Lower leg skin (tissue), 4 donors: ENCODE measurements at regions not wholly inside any gene's neighbourhood (a gene's known extent, or its start where the extent isn't known, plus 50 kb on each side); places are given as distances from the start of the nearest gene placed in this dataset.
A peak's percentile ranks its signal among the peaks of the same experiment; 100 is the strongest.

Source experiments
- DNase-seq, 2 donors: peaks; one replicate each; pipeline ENCODE4 v3.0.0-alpha.2; 2019; ENCODE audit warnings: low spot score in 2 of 2
- H3K4me3 ChIP-seq: fragments of 200-600 bp; sonication (generic); 2 replicates; pipeline ENCODE4 v1.5.1; 2017; ENCODE audit warnings: mild to moderate bottlenecking, low read depth; ENCODE audit not compliant: poor library complexity, severe bottlenecking
- POLR2A ChIP-seq, 2 donors: fragments of 450-650 bp; IDR thresholded peaks; one replicate each; pipeline ENCODE4 v1.6.1; 2016 to 2017; ENCODE audit warnings: antibody characterized with exemption in 2 of 2, mild to moderate bottlenecking in 1 of 2, moderate library complexity in 1 of 2
- WGBS, 2 donors: methylation state at CpG; one replicate each; pipeline ENCODE4 v1.1.5; 2018; 5-methylcytosine and 5-hydroxymethylcytosine counted together
- intact Hi-C: fragments of 100-400 bp; cut with DNase I; formaldehyde crosslinking; loops from one replicate; pipeline ENCODE4 v1.15.0; 2023; ENCODE audit warnings: low total_unique reads
- TF ChIP-seq, protein P1 (sequence below), 3 donors: fragments of 450-650 bp; IDR thresholded peaks; one replicate each; pipeline ENCODE4 v1.5.1; 2016; ENCODE audit warnings: antibody characterized with exemption in 3 of 3, mild to moderate bottlenecking in 3 of 3, moderate library complexity in 2 of 3

DNA sequence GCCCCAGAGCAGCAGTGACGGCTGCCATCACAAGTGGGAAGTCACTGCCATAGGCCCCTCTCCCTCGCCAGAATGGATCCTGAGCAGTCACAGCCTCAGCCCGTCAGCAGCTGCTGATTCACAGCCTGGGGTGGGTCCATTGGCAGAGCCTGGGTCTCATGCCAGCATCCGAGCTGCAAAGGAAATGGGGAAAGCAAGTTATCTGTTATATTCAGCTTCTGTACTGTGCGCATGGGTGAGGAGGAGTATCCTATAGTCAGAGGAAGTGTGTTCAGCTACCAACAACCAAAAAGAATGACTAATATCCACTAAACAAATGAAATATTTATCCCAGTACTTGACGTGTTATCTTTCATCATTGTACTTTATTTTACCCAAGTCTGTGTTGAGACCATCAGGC is 119.7 kb downstream of the RCN1 start:
- 31 to 45% methylated on average over 6 of the region's 6 CpGs for WGBS, 2 donors
- DNase-seq = peak in 1 of 2 donors; percentile 65
- H3K4me3 ChIP-seq = no peak overlapping the region
- intact Hi-C loops = no loop called here
- no peak for TF ChIP-seq POLR2A (IDR thresholded peaks at IDR 0.05)
- TF ChIP-seq, protein P1, sequence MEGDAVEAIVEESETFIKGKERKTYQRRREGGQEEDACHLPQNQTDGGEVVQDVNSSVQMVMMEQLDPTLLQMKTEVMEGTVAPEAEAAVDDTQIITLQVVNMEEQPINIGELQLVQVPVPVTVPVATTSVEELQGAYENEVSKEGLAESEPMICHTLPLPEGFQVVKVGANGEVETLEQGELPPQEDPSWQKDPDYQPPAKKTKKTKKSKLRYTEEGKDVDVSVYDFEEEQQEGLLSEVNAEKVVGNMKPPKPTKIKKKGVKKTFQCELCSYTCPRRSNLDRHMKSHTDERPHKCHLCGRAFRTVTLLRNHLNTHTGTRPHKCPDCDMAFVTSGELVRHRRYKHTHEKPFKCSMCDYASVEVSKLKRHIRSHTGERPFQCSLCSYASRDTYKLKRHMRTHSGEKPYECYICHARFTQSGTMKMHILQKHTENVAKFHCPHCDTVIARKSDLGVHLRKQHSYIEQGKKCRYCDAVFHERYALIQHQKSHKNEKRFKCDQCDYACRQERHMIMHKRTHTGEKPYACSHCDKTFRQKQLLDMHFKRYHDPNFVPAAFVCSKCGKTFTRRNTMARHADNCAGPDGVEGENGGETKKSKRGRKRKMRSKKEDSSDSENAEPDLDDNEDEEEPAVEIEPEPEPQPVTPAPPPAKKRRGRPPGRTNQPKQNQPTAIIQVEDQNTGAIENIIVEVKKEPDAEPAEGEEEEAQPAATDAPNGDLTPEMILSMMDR (IDR thresholded peaks at IDR 0.05) = no peak

DNA sequence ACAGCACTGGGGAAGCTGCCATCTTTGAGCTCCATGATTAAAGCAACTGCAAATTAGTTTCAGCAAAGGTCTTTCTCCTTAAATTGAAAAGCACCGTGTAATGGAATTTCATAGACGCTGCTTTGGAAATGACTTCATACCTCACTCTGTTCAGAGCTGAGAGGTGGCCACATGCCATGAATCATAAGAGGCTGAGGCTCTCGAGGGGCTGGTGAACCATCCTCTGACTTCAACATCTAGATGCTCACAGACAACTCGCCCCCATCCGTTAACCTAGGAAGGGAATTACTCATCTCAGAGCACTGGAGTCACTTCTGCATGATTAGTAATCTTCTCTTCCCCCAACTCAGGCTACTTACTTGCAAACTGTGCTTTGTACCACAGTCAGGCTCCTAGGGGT is 122.3 kb downstream of the RCN1 start:
- WGBS, 2 donors = 44 to 61% methylated on average over 5 of the region's 5 CpGs
- intact Hi-C loops = no loop called here

DNA sequence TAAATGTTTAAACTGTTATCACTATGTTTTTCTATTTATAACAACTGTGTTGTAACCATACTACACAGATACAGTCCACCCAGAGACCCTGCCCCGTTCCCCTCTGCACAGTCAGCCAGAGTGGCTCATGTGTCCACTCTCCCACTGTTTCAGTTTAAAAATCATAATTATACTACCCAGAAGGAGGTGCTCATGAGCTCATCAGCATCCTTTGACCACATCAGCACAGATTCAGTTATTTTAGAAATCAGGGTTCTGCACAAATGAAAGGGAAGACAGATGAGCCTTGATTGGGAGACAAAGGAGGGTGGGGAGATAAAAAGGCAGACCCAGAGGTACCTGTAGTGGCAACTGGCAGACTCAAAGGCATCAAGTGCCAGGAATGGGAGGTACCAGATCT is 124.3 kb downstream of the RCN1 start:
- 80 to 94% methylated on average over 1 of the region's 1 CpG for WGBS, 2 donors
- intact Hi-C loops = no loop called here
- no peak overlapping the region for H3K4me3 ChIP-seq
- DNase-seq = no peak
- no peak for TF ChIP-seq POLR2A (IDR thresholded peaks at IDR 0.05)
- TF ChIP-seq, protein P1 (IDR thresholded peaks at IDR 0.05) = no peak

More for the DNA sequence above, 122.3 kb downstream of the RCN1 start:
- no peak overlapping the region for H3K4me3 ChIP-seq
- TF ChIP-seq, protein P1 (IDR thresholded peaks at IDR 0.05) = no peak
- no peak for TF ChIP-seq POLR2A (IDR thresholded peaks at IDR 0.05)
- DNase-seq = no peak

DNA sequence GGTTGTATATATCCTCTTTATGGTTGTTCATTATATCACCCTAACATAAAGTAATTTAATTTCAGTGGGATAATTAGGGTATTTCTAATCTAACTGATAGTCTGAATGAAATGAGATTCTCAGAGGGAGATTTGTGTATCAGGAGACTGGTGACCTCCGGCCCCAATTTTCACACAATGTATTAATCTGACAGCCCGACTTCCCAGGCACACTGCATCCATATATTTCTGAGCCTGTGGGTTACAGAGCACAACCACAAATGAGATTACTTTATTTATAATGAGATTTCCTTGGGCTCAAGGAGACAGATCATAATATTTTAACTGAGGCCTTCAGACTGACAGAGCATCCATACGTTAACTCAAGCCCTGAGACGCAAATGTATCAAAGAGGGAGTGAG is 125.9 kb downstream of the RCN1 start:
- WGBS, 2 donors = 88 to 89% methylated on average over 4 of the region's 4 CpGs
- intact Hi-C loops = no loop called here

DNA sequence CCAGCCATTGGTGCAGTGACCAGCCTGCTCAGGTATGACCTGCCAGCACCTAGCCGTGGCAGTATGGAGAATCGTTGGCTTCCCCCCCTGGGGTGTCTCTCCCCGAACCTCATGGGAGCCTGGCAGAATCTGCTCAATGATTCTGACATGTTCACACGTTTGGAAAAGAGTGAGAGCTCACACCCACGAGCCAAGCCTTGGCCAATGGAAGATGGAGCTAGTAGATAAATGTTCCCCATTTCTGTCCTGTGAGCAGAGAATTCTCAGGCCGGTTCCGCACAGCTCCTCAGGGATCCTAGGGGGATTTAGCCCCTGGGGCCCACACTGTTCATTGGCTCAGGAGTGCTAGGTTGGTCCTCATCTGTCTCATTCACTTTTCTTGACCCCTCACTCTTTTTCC is 128.4 kb downstream of the RCN1 start:
- no peak for TF ChIP-seq POLR2A (IDR thresholded peaks at IDR 0.05)
- TF ChIP-seq, protein P1 (IDR thresholded peaks at IDR 0.05) = no peak
- H3K4me3 ChIP-seq = no peak overlapping the region
- peak in 1 of 2 donors; percentile 78 for DNase-seq
- intact Hi-C loops = no loop called here
- WGBS, 2 donors = 70 to 73% methylated on average over 7 of the region's 7 CpGs

More for the DNA sequence above, 125.9 kb downstream of the RCN1 start:
- no peak overlapping the region for H3K4me3 ChIP-seq
- DNase-seq = no peak
- no peak for TF ChIP-seq POLR2A (IDR thresholded peaks at IDR 0.05)
- TF ChIP-seq, protein P1 (IDR thresholded peaks at IDR 0.05) = no peak

DNA sequence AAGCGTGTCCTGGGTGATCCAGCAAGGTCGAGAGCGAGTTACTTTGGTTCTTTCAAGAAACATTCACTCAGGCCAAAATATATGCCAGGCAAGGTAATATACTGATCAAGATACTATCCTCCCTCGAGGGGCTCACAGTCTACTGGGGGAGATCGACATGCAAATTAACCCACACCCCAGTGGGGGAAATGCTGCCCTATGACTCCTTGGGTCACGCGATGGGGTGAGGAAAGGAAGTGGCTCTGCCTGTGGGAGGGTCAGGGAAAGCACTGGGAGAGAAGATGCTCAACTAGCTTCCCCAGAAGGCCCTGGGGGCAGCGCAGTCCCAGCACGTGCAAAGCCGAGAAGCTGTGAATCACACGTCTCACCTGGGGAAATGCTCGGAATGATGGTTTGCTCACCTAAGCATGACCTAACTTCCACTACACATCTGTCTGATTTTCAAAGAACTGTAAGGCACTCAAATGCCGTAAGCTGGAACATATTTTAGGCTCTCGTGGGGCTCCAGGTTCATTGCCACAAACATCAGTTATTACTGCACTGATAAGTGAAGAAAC is 130.7 kb downstream of the RCN1 start:
- 77 to 79% methylated on average over 14 of the region's 14 CpGs for WGBS, 2 donors
- intact Hi-C loops = no loop called here
- TF ChIP-seq POLR2A (IDR thresholded peaks at IDR 0.05) = no peak
- TF ChIP-seq, protein P1 (IDR thresholded peaks at IDR 0.05) = no peak
- H3K4me3 ChIP-seq = no peak overlapping the region
- DNase-seq = peak in 1 of 2 donors; percentile 58
